HEK293 (cell line): ENCODE measurements at regions not wholly inside any gene's neighbourhood (a gene's known extent, or its start where the extent isn't known, plus 50 kb on each side); places are given as distances from the start of the nearest gene placed in this dataset.

Experiments
- CTCF ChIA-PET: fragments of 350-600 bp; formaldehyde crosslinking; extraction: SDS; loops from one replicate; lab custom pipeline; 2021; ENCODE audit warnings: antibody characterized with exemption; lab: Yijun Ruan, JAX
- POLR2A ChIA-PET: fragments of 300-600 bp; formaldehyde crosslinking; extraction: SDS; loops from one replicate; lab custom pipeline; 2020; ENCODE audit warnings: antibody characterized with exemption, inconsistent platforms; lab: Yijun Ruan, JAX
- H3K27ac ChIP-seq: fragments of 200-500 bp; sonication (Bioruptor generic); 2 replicates; pipeline ENCODE4 v1.5.1; 2014; ENCODE audit warnings: low read depth, low read length, control low read depth, inconsistent platforms; ENCODE audit errors: extremely low read depth
- H3K36me3 ChIP-seq, 2 experiments: fragments of 200-500 bp in 1 of 2; sonication (Bioruptor generic) in 1 of 2; 1 replicate in 1 of 2; 2 replicates in 1 of 2; pipeline ENCODE4 v1.5.1; 2014 to 2017; ENCODE audit warnings: inconsistent platforms in 2 of 2, low read length in 2 of 2; ENCODE audit not compliant: control insufficient read depth in 2 of 2, insufficient read depth in 1 of 2
- H3K4me1 ChIP-seq: fragments of 200-500 bp; sonication (Bioruptor generic); 2 replicates; pipeline ENCODE4 v1.5.1; 2014; ENCODE audit warnings: mild to moderate bottlenecking, low read length, inconsistent platforms; ENCODE audit not compliant: control insufficient read depth, insufficient read depth
- H3K4me3 ChIP-seq: 2 replicates; pipeline ENCODE4 v1.5.1; 2011; ENCODE audit warnings: low read depth, mild to moderate bottlenecking, control low read depth, low read length, moderate library complexity
- H3K9me3 ChIP-seq: fragments of 200-500 bp; sonication (Bioruptor generic); 2 replicates; pipeline ENCODE4 v1.5.1; 2014; ENCODE audit warnings: low read depth, low read length, inconsistent platforms; ENCODE audit not compliant: control insufficient read depth, insufficient read depth
- GLI2 ChIP-seq: fragments of 450-650 bp; formaldehyde crosslinking; IDR thresholded peaks from 2 replicates; pipeline ENCODE4; 2017; ENCODE audit warnings: missing biosample characterization, missing genetic modification characterization, low read depth, borderline replicate concordance
- HOXA7 ChIP-seq: sonication (generic); formaldehyde crosslinking; IDR thresholded peaks from 2 replicates; pipeline ENCODE4 v1.8.1; 2022; ENCODE audit warnings: missing genetic modification reagents, borderline replicate concordance
- PBX3 ChIP-seq: sonication (generic); formaldehyde crosslinking; IDR thresholded peaks from 2 replicates; pipeline ENCODE4 v1.8.1; 2022; ENCODE audit warnings: mild to moderate bottlenecking, moderate library complexity, missing genetic modification reagents
- RBAK ChIP-seq: fragments of 450-650 bp; formaldehyde crosslinking; IDR thresholded peaks from 2 replicates; pipeline ENCODE4 v1.5.1; 2016; ENCODE audit warnings: missing biosample characterization, missing genetic modification characterization
- SETDB1 ChIP-seq: IDR thresholded peaks from one replicate; pipeline ENCODE4 v1.6.1; 2017; ENCODE audit warnings: mild to moderate bottlenecking, low read length, moderate library complexity, mixed read lengths; ENCODE audit not compliant: insufficient read length
- SP2 ChIP-seq: fragments of 450-650 bp; formaldehyde crosslinking; IDR thresholded peaks from 2 replicates; pipeline ENCODE4 v1.5.1; 2016; ENCODE audit warnings: missing biosample characterization, missing genetic modification characterization
- SP7 ChIP-seq: fragments of 450-650 bp; formaldehyde crosslinking; IDR thresholded peaks from 2 replicates; pipeline ENCODE4 v1.5.1; 2016; ENCODE audit warnings: missing biosample characterization, missing genetic modification characterization
- TCF7L2 ChIP-seq: IDR thresholded peaks from 2 replicates; pipeline ENCODE4 v1.6.1; 2011; ENCODE audit warnings: low read depth, mild to moderate bottlenecking, inconsistent platforms, low read length, moderate library complexity, borderline replicate concordance
- YY1 ChIP-seq: fragments of 450-650 bp; formaldehyde crosslinking; IDR thresholded peaks from 2 replicates; pipeline ENCODE4 v1.5.1; 2018; ENCODE audit warnings: missing biosample characterization, missing genetic modification characterization
- ZBTB10 ChIP-seq: fragments of 450-650 bp; formaldehyde crosslinking; IDR thresholded peaks from 2 replicates; pipeline ENCODE4 v1.5.1; 2016; ENCODE audit warnings: missing biosample characterization, missing genetic modification characterization
- ZBTB11 ChIP-seq: fragments of 450-650 bp; formaldehyde crosslinking; conservative IDR thresholded peaks from 2 replicates; pipeline ENCODE4 v1.5.1; 2016; ENCODE audit warnings: low read depth, missing biosample characterization, missing genetic modification characterization
- ZBTB49 ChIP-seq: fragments of 450-650 bp; formaldehyde crosslinking; IDR thresholded peaks from 2 replicates; pipeline ENCODE4 v1.5.1; 2016; ENCODE audit warnings: missing biosample characterization, missing genetic modification characterization, low read depth
- ZNF223 ChIP-seq: fragments of 450-650 bp; formaldehyde crosslinking; IDR thresholded peaks from 2 replicates; pipeline ENCODE4 v1.5.1; 2016; ENCODE audit warnings: missing biosample characterization, missing genetic modification characterization
- ZNF280D ChIP-seq: fragments of 450-650 bp; formaldehyde crosslinking; IDR thresholded peaks from 2 replicates; pipeline ENCODE4 v1.5.1; 2016; ENCODE audit warnings: missing biosample characterization, missing genetic modification characterization
- ZNF362 ChIP-seq: fragments of 450-650 bp; formaldehyde crosslinking; IDR thresholded peaks from 2 replicates; pipeline ENCODE4 v1.5.1; 2016; ENCODE audit warnings: missing biosample characterization, missing genetic modification characterization
- ZNF366 ChIP-seq: fragments of 450-650 bp; formaldehyde crosslinking; conservative IDR thresholded peaks from 2 replicates; pipeline ENCODE4 v1.5.1; 2016; ENCODE audit warnings: missing biosample characterization, missing genetic modification characterization
- ZNF37A ChIP-seq: fragments of 450-650 bp; IDR thresholded peaks from 2 replicates; pipeline ENCODE4 v1.5.1; 2018; ENCODE audit warnings: missing biosample characterization, missing genetic modification characterization
- ZNF391 ChIP-seq: fragments of 450-650 bp; formaldehyde crosslinking; IDR thresholded peaks from 2 replicates; pipeline ENCODE4 v1.5.1; 2016; ENCODE audit warnings: low read depth, missing biosample characterization, missing genetic modification characterization, borderline replicate concordance
- ZNF510 ChIP-seq: fragments of 450-650 bp; formaldehyde crosslinking; IDR thresholded peaks from 2 replicates; pipeline ENCODE4 v1.5.1; 2018; ENCODE audit warnings: mild to moderate bottlenecking, missing genetic modification characterization, missing biosample characterization; ENCODE audit not compliant: insufficient replicate concordance
- ZNF677 ChIP-seq: fragments of 450-650 bp; IDR thresholded peaks from 2 replicates; pipeline ENCODE4 v1.5.0; 2018; ENCODE audit warnings: missing biosample characterization, mild to moderate bottlenecking, missing genetic modification characterization, moderate library complexity
- ZNF747 ChIP-seq: fragments of 450-650 bp; formaldehyde crosslinking; IDR thresholded peaks from 2 replicates; pipeline ENCODE4 v1.5.1; 2016; ENCODE audit warnings: missing biosample characterization, missing genetic modification characterization

GRCh38 chr12:107884769-107885694 is 110.5 kb downstream of the ASCL4 start (continued):
- TF ChIP-seq ZNF223 (tag by site-specific recombination) (no peak), ZNF362 (tag by site-specific recombination) (no peak)

- POLR2A ChIA-PET: no interaction called here
- Histone ChIP-seq H3K36me3 (no peaks in the 10 kb centered on the region), H3K4me1 (no peaks in the 10 kb centered on the region), H3K9me3 (no peaks in the 10 kb centered on the region), H3K4me3 (no peak overlapping the region), H3K27ac (no peak overlapping the region)
- CTCF ChIA-PET: interaction anchor here (0.7 to 1.5 kb wide), 3 partner anchors 9 to 28 kb away, joined by 3 to 4 read pairs (median 3); no protein-coding TSS in a partner anchor
- TF ChIP-seq GLI2 (tag by site-specific recombination) (no peak), ZNF366 (tag by site-specific recombination) (no peak), TCF7L2 (no peak), ZBTB10 (tag by site-specific recombination) (no peak), SETDB1 (no peak), ZNF37A (tag by site-specific recombination) (no peak), RBAK (tag by site-specific recombination) (no peak), ZNF677 (tag by site-specific recombination) (no peak), ZNF280D (tag by site-specific recombination) (no peak), ZNF747 (tag by site-specific recombination) (no peak), SP2 (tag by site-specific recombination) (no peak), SP7 (tag by site-specific recombination) (no peak), PBX3 (CRISPR knock-in tag) (no peak), YY1 (no peak), ZNF391 (tag by site-specific recombination) (no peak), ZBTB49 (no peak), ZNF510 (no peak), HOXA7 (CRISPR knock-in tag) (no peak), ZBTB11 (tag by site-specific recombination) (no peak)
These were observed 114.3 kb downstream of the ASCL4 start for GRCh38 chr12:107888789-107889188.
